ENCODE measurements at regions not wholly inside any gene's neighbourhood (a gene's known extent, or its start where the extent isn't known, plus 50 kb on each side); places are given as distances from the start of the nearest gene placed in this dataset.

GRCh38 chr16:60681043-60681442, 1355.2 kb downstream of the CDH8 start:
- Mint-ChIP-seq H3K27ac (ENCODE audit: low read depth, unreplicated experiment) (no peak overlapping the region), H3K9me3 (ENCODE audit: unreplicated experiment) (no peaks in the 10 kb centered on the region), H3K4me1 (ENCODE audit: insufficient read depth, unreplicated experiment) (no peaks in the 10 kb centered on the region), H3K4me3 (ENCODE audit: unreplicated experiment) (no peak overlapping the region), H3K27me3 (ENCODE audit: insufficient read depth, unreplicated experiment) (no peaks in the 10 kb centered on the region), H3K36me3 (ENCODE audit: insufficient read depth, unreplicated experiment) (no peaks in the 10 kb centered on the region)
- CTCF ChIA-PET = no interaction called here
- DNase-seq (ENCODE audit: unreplicated experiment) = no peak
- POLR2A ChIA-PET = no interaction called here
- BruUV-seq (replicated peaks) = no TSS peak
- intact Hi-C loops (cut with micrococcal nuclease) = no loop called here
- TF ChIP-seq, protein P1, sequence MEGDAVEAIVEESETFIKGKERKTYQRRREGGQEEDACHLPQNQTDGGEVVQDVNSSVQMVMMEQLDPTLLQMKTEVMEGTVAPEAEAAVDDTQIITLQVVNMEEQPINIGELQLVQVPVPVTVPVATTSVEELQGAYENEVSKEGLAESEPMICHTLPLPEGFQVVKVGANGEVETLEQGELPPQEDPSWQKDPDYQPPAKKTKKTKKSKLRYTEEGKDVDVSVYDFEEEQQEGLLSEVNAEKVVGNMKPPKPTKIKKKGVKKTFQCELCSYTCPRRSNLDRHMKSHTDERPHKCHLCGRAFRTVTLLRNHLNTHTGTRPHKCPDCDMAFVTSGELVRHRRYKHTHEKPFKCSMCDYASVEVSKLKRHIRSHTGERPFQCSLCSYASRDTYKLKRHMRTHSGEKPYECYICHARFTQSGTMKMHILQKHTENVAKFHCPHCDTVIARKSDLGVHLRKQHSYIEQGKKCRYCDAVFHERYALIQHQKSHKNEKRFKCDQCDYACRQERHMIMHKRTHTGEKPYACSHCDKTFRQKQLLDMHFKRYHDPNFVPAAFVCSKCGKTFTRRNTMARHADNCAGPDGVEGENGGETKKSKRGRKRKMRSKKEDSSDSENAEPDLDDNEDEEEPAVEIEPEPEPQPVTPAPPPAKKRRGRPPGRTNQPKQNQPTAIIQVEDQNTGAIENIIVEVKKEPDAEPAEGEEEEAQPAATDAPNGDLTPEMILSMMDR (IDR thresholded peaks at IDR 0.05; ENCODE audit: unreplicated experiment) = no peak

- no TSS peak for BruUV-seq (replicated peaks)
- H3K4me3 Mint-ChIP-seq (ENCODE audit: unreplicated experiment) = no peak overlapping the region
- ChIA-PET POLR2A (no interaction called here), CTCF (no interaction called here)
- no peaks in the 10 kb centered on the region for H3K36me3 Mint-ChIP-seq (ENCODE audit: insufficient read depth, unreplicated experiment)
- DNase-seq (ENCODE audit: unreplicated experiment) = no peak
- TF ChIP-seq, protein P1 (IDR thresholded peaks at IDR 0.05; ENCODE audit: unreplicated experiment) = no peak
- intact Hi-C loops (cut with micrococcal nuclease) = no loop called here
- H3K27me3 Mint-ChIP-seq (ENCODE audit: insufficient read depth, unreplicated experiment) = no peaks in the 10 kb centered on the region
- H3K27ac Mint-ChIP-seq (ENCODE audit: low read depth, unreplicated experiment) = no peak overlapping the region
- H3K9me3 Mint-ChIP-seq (ENCODE audit: unreplicated experiment) = no peaks in the 10 kb centered on the region
- peaks cover 6% of the 10 kb centered on the region for H3K4me1 Mint-ChIP-seq (ENCODE audit: insufficient read depth, unreplicated experiment)
Measured at GRCh38 chr16:60675022-60675421, 1361.2 kb downstream of the CDH8 start.

DNA sequence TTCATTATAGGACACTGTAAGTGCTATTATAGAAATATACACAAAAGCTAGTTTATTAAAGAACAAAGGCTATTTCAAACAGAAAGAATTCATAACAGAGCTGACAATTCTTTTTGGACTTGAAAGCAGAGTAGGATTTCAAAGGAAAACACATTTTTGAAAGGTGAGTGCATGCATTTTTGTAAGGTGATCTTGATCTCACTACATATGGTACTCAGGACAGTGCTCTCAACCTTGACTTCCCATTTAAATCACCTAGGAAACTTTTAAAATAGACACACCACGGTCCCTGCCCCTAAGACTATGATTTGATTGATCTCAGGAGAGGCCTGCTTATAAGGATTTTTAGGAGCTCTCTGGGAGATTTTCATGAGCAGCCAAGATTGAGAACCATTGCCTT, 1362.0 kb downstream of the CDH8 start:
- Mint-ChIP-seq H3K27ac (ENCODE audit: low read depth, unreplicated experiment) (no peak overlapping the region), H3K9me3 (ENCODE audit: unreplicated experiment) (no peaks in the 10 kb centered on the region), H3K36me3 (ENCODE audit: insufficient read depth, unreplicated experiment) (no peaks in the 10 kb centered on the region), H3K27me3 (ENCODE audit: insufficient read depth, unreplicated experiment) (no peaks in the 10 kb centered on the region), H3K4me3 (ENCODE audit: unreplicated experiment) (no peak overlapping the region), H3K4me1 (ENCODE audit: insufficient read depth, unreplicated experiment) (peaks cover 6% of the 10 kb centered on the region)
- DNase-seq (ENCODE audit: unreplicated experiment) = no peak
- ChIA-PET CTCF (no interaction called here), POLR2A (no interaction called here)
- TF ChIP-seq, protein P1 (IDR thresholded peaks at IDR 0.05; ENCODE audit: unreplicated experiment) = no peak
- intact Hi-C loops (cut with micrococcal nuclease) = no loop called here
- BruUV-seq (replicated peaks) = no TSS peak

DNA sequence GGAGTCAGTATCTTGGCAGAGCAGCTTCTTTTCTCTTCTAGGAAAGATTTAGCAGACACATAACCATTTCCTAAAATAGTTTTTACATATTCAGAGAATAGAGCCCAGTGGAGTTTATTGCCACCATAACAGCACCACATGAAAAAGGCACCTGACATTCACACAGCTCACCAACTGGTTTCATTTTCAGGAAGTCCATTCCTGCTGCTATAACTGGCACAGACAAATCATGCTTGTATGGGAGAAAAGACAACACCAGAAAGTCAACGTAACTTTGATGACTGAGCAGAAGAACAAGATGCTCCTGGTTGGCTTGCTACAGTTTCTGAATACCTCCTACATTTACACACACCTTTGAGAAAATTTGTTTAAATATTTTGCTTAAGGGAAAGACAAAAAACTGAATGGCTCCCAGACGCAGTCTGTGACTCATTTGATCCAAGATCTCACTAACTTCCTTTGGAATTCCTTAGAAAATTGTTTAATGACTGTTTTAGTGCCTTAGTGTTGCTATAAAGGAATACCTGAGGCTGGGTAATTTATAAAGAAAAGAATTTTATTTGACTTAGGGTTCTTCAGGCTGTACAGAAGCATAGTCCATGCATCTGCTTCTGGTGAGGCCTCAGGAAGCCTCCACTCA, 1380.6 kb downstream of the CDH8 start:
- no peak for DNase-seq (ENCODE audit: unreplicated experiment)
- CTCF ChIA-PET = interaction anchor here (1.0 kb wide), 1 partner anchor 22 kb away, joined by 3 read pairs; no protein-coding TSS in a partner anchor
- H3K4me3 Mint-ChIP-seq (ENCODE audit: unreplicated experiment) = no peak overlapping the region
- H3K9me3 Mint-ChIP-seq (ENCODE audit: unreplicated experiment) = no peaks in the 10 kb centered on the region
- POLR2A ChIA-PET = no interaction called here
- no peaks in the 10 kb centered on the region for H3K36me3 Mint-ChIP-seq (ENCODE audit: insufficient read depth, unreplicated experiment)
- intact Hi-C loops (cut with micrococcal nuclease) = no loop called here
- TF ChIP-seq, protein P1 (IDR thresholded peaks at IDR 0.05; ENCODE audit: unreplicated experiment) = no peak
- no peak overlapping the region for H3K27ac Mint-ChIP-seq (ENCODE audit: low read depth, unreplicated experiment)
- no TSS peak for BruUV-seq (replicated peaks)
- no peaks in the 10 kb centered on the region for H3K27me3 Mint-ChIP-seq (ENCODE audit: insufficient read depth, unreplicated experiment)
- H3K4me1 Mint-ChIP-seq (ENCODE audit: insufficient read depth, unreplicated experiment) = peaks cover 6% of the 10 kb centered on the region
